ENCODE measurements at regions not wholly inside any gene's neighbourhood (a gene's known extent, or its start where the extent isn't known, plus 50 kb on each side); places are given as distances from the start of the nearest gene placed in this dataset.

DNA sequence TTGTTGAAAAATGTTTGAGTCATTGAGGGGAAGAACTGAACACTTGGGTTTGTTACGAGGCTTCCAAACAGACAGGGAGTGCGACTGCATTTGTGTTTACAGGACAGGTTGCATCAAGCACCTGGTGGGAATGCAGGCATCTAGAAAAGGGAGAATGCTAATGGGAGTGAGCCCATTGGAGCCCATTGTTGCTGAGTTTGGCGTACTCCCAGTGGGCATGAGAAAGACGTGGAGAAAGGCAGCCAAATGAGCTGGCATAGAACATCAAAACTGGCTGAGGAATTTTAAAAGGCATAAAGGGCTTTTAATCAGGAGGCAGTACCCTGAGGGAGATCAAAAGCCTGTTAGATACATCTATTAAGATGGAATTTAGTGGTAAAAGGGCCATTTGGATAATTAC is 171.6 kb upstream of the NPSR1 start:
- Histone ChIP-seq H4K91ac (ENCODE audit: low read depth, low read length, poor library complexity) (no peak overlapping the region), H2BK5ac (ENCODE audit: low read length) (no peak overlapping the region), H3K4me3 (ENCODE audit: low read length in 2 of 2) (no peak overlapping the region), H2AK5ac (ENCODE audit: low read depth, low read length) (no peak overlapping the region), H3K14ac (ENCODE audit: low read length) (no peak overlapping the region), H2BK120ac (ENCODE audit: low read depth, low read length) (no peak overlapping the region), H2BK15ac (ENCODE audit: low read length) (no peak overlapping the region), H3K9me3 (replicated peaks in 1 of 2; ENCODE audit: control insufficient read depth in 2 of 2, insufficient read depth in 1 of 2, low read depth in 1 of 2, low read length in 2 of 2) (no peaks in the 10 kb centered on the region), H3K4ac (ENCODE audit: low read length) (no peak overlapping the region), H3K18ac (ENCODE audit: low read length) (no peak overlapping the region), H2AFZ (ENCODE audit: low read length) (no peak overlapping the region), H2BK12ac (ENCODE audit: low read length) (no peak overlapping the region), H3K4me2 (ENCODE audit: insufficient read depth, low read length, poor library complexity, severe bottlenecking) (no peak overlapping the region), H3K23ac (ENCODE audit: low read depth, low read length, poor library complexity) (no peak overlapping the region), H3K36me3 (replicated peaks in 1 of 2; ENCODE audit: control insufficient read depth in 2 of 2, insufficient read depth in 2 of 2, low read length in 2 of 2) (no peaks in the 10 kb centered on the region), H3K79me1 (ENCODE audit: low read depth, low read length) (no peaks in the 10 kb centered on the region), H3K4me1 (ENCODE audit: control insufficient read depth in 2 of 2, insufficient read depth in 1 of 2, low read depth in 1 of 2, low read length in 2 of 2) (no peaks in the 10 kb centered on the region), H3K27me3 (ENCODE audit: control insufficient read depth in 3 of 3, insufficient read depth in 3 of 3, low read depth in 1 of 3, low read length in 3 of 3) (no peaks in the 10 kb centered on the region), H4K8ac (ENCODE audit: low read depth, low read length) (no peak overlapping the region), H3K9ac (ENCODE audit: low read depth, low read length, poor library complexity) (no peak overlapping the region), H3K27ac (replicated peaks; ENCODE audit: low read length) (no peak overlapping the region)
- DNase-seq (ENCODE audit: low spot score), result no peak
- WGBS, 2 donors (ENCODE audit: extremely low coverage in 2 of 2, insufficient read length in 2 of 2, insufficient replicate concordance in 1 of 2), result no CpG with 5 or more reads among the region's 4 CpGs

DNA sequence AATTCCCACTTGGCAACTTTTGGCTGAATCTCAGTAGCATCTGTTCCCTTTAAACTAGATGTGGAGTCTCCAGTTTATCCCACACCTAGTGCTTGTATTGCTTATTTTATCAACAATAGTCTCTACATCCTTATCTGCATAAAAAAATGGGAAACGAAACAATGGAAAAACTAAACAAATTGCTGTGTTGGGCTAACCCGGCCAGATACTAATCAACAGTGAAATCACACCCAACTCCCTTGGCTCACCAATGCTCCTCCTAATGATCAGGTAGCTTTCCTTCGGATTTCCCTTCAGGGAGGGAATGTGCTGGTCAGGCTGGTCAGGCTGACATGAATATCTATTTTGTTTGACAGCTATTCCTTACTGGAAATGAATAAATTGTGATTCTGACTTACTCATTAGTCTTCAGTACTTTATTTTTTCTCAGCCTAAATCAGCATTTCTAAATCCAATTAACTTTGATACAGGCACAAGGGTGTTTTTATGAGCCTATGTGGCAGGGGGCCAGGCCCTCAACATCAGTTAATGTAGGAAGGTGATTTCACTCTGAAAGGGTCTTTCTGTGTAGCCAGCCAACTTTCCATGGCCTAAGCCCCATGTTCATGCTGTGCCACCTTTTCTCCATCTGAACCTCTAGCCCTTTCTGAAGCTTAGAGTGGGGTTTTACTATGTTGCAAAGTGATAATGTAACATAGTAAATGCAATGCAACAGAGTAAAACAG is 170.5 kb upstream of the NPSR1 start:
- Histone ChIP-seq H3K4me3 (ENCODE audit: low read length in 2 of 2) (no peak overlapping the region), H3K79me1 (ENCODE audit: low read depth, low read length) (no peaks in the 10 kb centered on the region), H3K4me2 (ENCODE audit: insufficient read depth, low read length, poor library complexity, severe bottlenecking) (no peak overlapping the region), H2AK5ac (ENCODE audit: low read depth, low read length) (no peak overlapping the region), H3K9me3 (replicated peaks in 1 of 2; ENCODE audit: control insufficient read depth in 2 of 2, insufficient read depth in 1 of 2, low read depth in 1 of 2, low read length in 2 of 2) (no peaks in the 10 kb centered on the region), H2BK120ac (ENCODE audit: low read depth, low read length) (no peak overlapping the region), H4K8ac (ENCODE audit: low read depth, low read length) (no peak overlapping the region), H3K27ac (replicated peaks; ENCODE audit: low read length) (no peak overlapping the region), H2AFZ (ENCODE audit: low read length) (no peak overlapping the region), H3K9ac (ENCODE audit: low read depth, low read length, poor library complexity) (no peak overlapping the region), H3K36me3 (replicated peaks in 1 of 2; ENCODE audit: control insufficient read depth in 2 of 2, insufficient read depth in 2 of 2, low read length in 2 of 2) (no peaks in the 10 kb centered on the region), H3K14ac (ENCODE audit: low read length) (no peak overlapping the region), H3K4ac (ENCODE audit: low read length) (no peak overlapping the region), H3K27me3 (ENCODE audit: control insufficient read depth in 3 of 3, insufficient read depth in 3 of 3, low read depth in 1 of 3, low read length in 3 of 3) (no peaks in the 10 kb centered on the region), H2BK15ac (ENCODE audit: low read length) (no peak overlapping the region), H4K91ac (ENCODE audit: low read depth, low read length, poor library complexity) (no peak overlapping the region), H2BK12ac (ENCODE audit: low read length) (no peak overlapping the region), H3K4me1 (ENCODE audit: control insufficient read depth in 2 of 2, insufficient read depth in 1 of 2, low read depth in 1 of 2, low read length in 2 of 2) (no peaks in the 10 kb centered on the region), H2BK5ac (ENCODE audit: low read length) (no peak overlapping the region), H3K18ac (ENCODE audit: low read length) (no peak overlapping the region), H3K23ac (ENCODE audit: low read depth, low read length, poor library complexity) (no peak overlapping the region)
- no CpG with 5 or more reads among the region's 3 CpGs for WGBS, 2 donors (ENCODE audit: extremely low coverage in 2 of 2, insufficient read length in 2 of 2, insufficient replicate concordance in 1 of 2)
- no peak for DNase-seq (ENCODE audit: low spot score)

DNA sequence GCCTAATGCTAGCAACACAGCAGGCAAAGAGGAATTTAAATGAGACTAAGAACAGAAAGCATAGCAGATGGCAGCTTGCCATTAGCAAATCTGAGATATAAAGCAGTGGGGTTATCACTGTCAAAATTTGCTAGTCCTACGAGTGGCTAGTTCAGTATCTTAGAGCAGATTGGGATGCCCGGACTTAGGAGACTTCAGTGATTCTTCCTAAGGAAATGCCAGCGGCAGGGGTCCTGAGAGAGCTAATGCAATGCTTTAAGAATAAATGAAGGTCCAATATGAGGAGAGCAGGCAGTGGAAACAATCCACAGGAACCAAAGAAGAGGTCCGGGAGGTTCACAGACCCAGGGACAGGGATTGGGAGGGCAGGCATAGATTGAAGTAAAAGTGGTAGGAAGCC is 169.3 kb upstream of the NPSR1 start:
- H3K9ac ChIP-seq (ENCODE audit: low read depth, low read length, poor library complexity), result no peak overlapping the region
- no peak overlapping the region for H2AK5ac ChIP-seq (ENCODE audit: low read depth, low read length)
- H3K9me3 ChIP-seq (replicated peaks in 1 of 2; ENCODE audit: control insufficient read depth in 2 of 2, insufficient read depth in 1 of 2, low read depth in 1 of 2, low read length in 2 of 2), result no peaks in the 10 kb centered on the region
- no peak overlapping the region for H3K18ac ChIP-seq (ENCODE audit: low read length)
- no peak overlapping the region for H3K14ac ChIP-seq (ENCODE audit: low read length)
- no peaks in the 10 kb centered on the region for H3K4me1 ChIP-seq (ENCODE audit: control insufficient read depth in 2 of 2, insufficient read depth in 1 of 2, low read depth in 1 of 2, low read length in 2 of 2)
- no peak overlapping the region for H2AFZ ChIP-seq (ENCODE audit: low read length)
- no peaks in the 10 kb centered on the region for H3K79me1 ChIP-seq (ENCODE audit: low read depth, low read length)
- no peak for DNase-seq (ENCODE audit: low spot score)
- H3K23ac ChIP-seq (ENCODE audit: low read depth, low read length, poor library complexity), result no peak overlapping the region
- no peak overlapping the region for H3K4ac ChIP-seq (ENCODE audit: low read length)
- no peak overlapping the region for H3K27ac ChIP-seq (replicated peaks; ENCODE audit: low read length)
- no CpG with 5 or more reads among the region's 4 CpGs for WGBS, 2 donors (ENCODE audit: extremely low coverage in 2 of 2, insufficient read length in 2 of 2, insufficient replicate concordance in 1 of 2)
- no peak overlapping the region for H4K8ac ChIP-seq (ENCODE audit: low read depth, low read length)
- no peak overlapping the region for H2BK15ac ChIP-seq (ENCODE audit: low read length)
- H3K4me2 ChIP-seq (ENCODE audit: insufficient read depth, low read length, poor library complexity, severe bottlenecking), result no peak overlapping the region
- no peak overlapping the region for H2BK120ac ChIP-seq (ENCODE audit: low read depth, low read length)
- no peak overlapping the region for H2BK5ac ChIP-seq (ENCODE audit: low read length)
- no peak overlapping the region for H2BK12ac ChIP-seq (ENCODE audit: low read length)
- no peaks in the 10 kb centered on the region for H3K36me3 ChIP-seq (replicated peaks in 1 of 2; ENCODE audit: control insufficient read depth in 2 of 2, insufficient read depth in 2 of 2, low read length in 2 of 2)
- no peak overlapping the region for H4K91ac ChIP-seq (ENCODE audit: low read depth, low read length, poor library complexity)
- H3K27me3 ChIP-seq (ENCODE audit: control insufficient read depth in 3 of 3, insufficient read depth in 3 of 3, low read depth in 1 of 3, low read length in 3 of 3), result no peaks in the 10 kb centered on the region
- no peak overlapping the region for H3K4me3 ChIP-seq (ENCODE audit: low read length in 2 of 2)

DNA sequence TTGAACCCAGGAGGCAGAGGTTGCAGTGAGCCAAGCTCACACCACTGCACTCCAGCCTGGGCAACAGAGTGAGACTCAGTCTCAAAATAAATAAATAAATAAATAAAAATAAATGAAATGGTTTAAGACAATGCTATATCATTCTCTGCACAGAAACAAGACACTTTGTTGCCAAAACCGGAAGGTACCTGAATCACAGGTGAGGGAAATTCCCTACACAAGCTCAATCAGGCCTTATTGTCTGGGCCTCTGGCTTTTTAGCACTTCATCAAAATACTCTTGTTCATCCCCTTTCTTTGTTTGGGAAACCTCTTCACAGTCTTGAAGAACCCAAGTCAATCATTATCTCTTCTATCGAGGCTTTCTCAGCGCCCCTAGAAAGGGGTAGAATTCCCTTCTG is 166.1 kb upstream of the NPSR1 start:
- Histone ChIP-seq H3K4me1 (ENCODE audit: control insufficient read depth in 2 of 2, insufficient read depth in 1 of 2, low read depth in 1 of 2, low read length in 2 of 2) (no peaks in the 10 kb centered on the region), H3K4me2 (ENCODE audit: insufficient read depth, low read length, poor library complexity, severe bottlenecking) (no peak overlapping the region), H4K8ac (ENCODE audit: low read depth, low read length) (no peak overlapping the region), H2BK12ac (ENCODE audit: low read length) (no peak overlapping the region), H3K27ac (replicated peaks; ENCODE audit: low read length) (no peak overlapping the region), H3K14ac (ENCODE audit: low read length) (no peak overlapping the region), H3K23ac (ENCODE audit: low read depth, low read length, poor library complexity) (no peak overlapping the region), H3K27me3 (ENCODE audit: control insufficient read depth in 3 of 3, insufficient read depth in 3 of 3, low read depth in 1 of 3, low read length in 3 of 3) (no peaks in the 10 kb centered on the region), H3K9ac (ENCODE audit: low read depth, low read length, poor library complexity) (no peak overlapping the region), H3K36me3 (replicated peaks in 1 of 2; ENCODE audit: control insufficient read depth in 2 of 2, insufficient read depth in 2 of 2, low read length in 2 of 2) (no peaks in the 10 kb centered on the region), H4K91ac (ENCODE audit: low read depth, low read length, poor library complexity) (no peak overlapping the region), H2AFZ (ENCODE audit: low read length) (no peak overlapping the region), H3K4me3 (ENCODE audit: low read length in 2 of 2) (no peak overlapping the region), H3K4ac (ENCODE audit: low read length) (no peak overlapping the region), H3K79me1 (ENCODE audit: low read depth, low read length) (no peaks in the 10 kb centered on the region), H2AK5ac (ENCODE audit: low read depth, low read length) (no peak overlapping the region), H2BK5ac (ENCODE audit: low read length) (no peak overlapping the region), H2BK120ac (ENCODE audit: low read depth, low read length) (no peak overlapping the region), H2BK15ac (ENCODE audit: low read length) (no peak overlapping the region), H3K9me3 (replicated peaks in 1 of 2; ENCODE audit: control insufficient read depth in 2 of 2, insufficient read depth in 1 of 2, low read depth in 1 of 2, low read length in 2 of 2) (no peaks in the 10 kb centered on the region), H3K18ac (ENCODE audit: low read length) (no peak overlapping the region)
- WGBS, 2 donors (ENCODE audit: extremely low coverage in 2 of 2, insufficient read length in 2 of 2, insufficient replicate concordance in 1 of 2), result no CpG with 5 or more reads among the region's 3 CpGs
- no peak for DNase-seq (ENCODE audit: low spot score)
